Erythroblast (primary cell): ENCODE measurements at regions not wholly inside any gene's neighbourhood (a gene's known extent, or its start where the extent isn't known, plus 50 kb on each side); places are given as distances from the start of the nearest gene placed in this dataset.

Experiments used
- GATA1 ChIP-seq: IDR thresholded peaks from 2 replicates; pipeline ENCODE4 v1.6.1; 2011; ENCODE audit warnings: low read depth, mild to moderate bottlenecking, control low read depth, low read length, moderate library complexity
- POLR2A ChIP-seq: IDR thresholded peaks from 2 replicates; pipeline ENCODE4 v1.6.1; 2011; ENCODE audit warnings: mild to moderate bottlenecking, low read length

GRCh38 chr2:19545507-19545906 is 187.1 kb upstream of the OSR1 start:
- TF ChIP-seq POLR2A, result no peak
- no peak for TF ChIP-seq GATA1
